Smooth muscle cell (in vitro differentiated cells): ENCODE measurements at regions not wholly inside any gene's neighbourhood (a gene's known extent, or its start where the extent isn't known, plus 50 kb on each side); places are given as distances from the start of the nearest gene placed in this dataset.

Experiments used
- DNase-seq: peaks from one replicate; lab custom pipeline; 2025; ENCODE audit not compliant: unreplicated experiment; lab: John Stamatoyannopoulos, UW
- H2AFZ ChIP-seq: fragments of 200-600 bp; sonication (generic); 2 replicates; pipeline ENCODE4 v1.6.0; 2016; ENCODE audit warnings: antibody characterized with exemption, low read depth, mild to moderate bottlenecking
- H3F3A ChIP-seq: fragments of 200-600 bp; sonication (generic); 2 replicates; pipeline ENCODE4 v1.6.0; 2017; ENCODE audit warnings: antibody characterized with exemption, low read depth
- H3K27ac ChIP-seq: fragments of 200-600 bp; sonication (generic); 2 replicates; pipeline ENCODE4 v1.5.1; 2016; ENCODE audit warnings: low read depth, mild to moderate bottlenecking
- H3K27me3 ChIP-seq: fragments of 200-600 bp; sonication (generic); 2 replicates; pipeline ENCODE4 v1.6.1; 2016; ENCODE audit warnings: low read depth, mild to moderate bottlenecking
- H3K36me3 ChIP-seq: fragments of 200-600 bp; sonication (generic); 2 replicates; pipeline ENCODE4 v1.5.1; 2016; ENCODE audit warnings: low read depth
- H3K4me1 ChIP-seq: fragments of 200-600 bp; sonication (generic); 2 replicates; pipeline ENCODE4 v1.5.1; 2016; ENCODE audit warnings: low read depth
- H3K4me2 ChIP-seq: fragments of 200-600 bp; sonication (generic); 2 replicates; pipeline ENCODE4 v1.6.0; 2016; ENCODE audit warnings: mild to moderate bottlenecking
- H3K4me3 ChIP-seq: fragments of 200-600 bp; sonication (generic); 2 replicates; pipeline ENCODE4 v1.5.1; 2016; ENCODE audit warnings: mild to moderate bottlenecking
- H3K79me2 ChIP-seq: fragments of 200-600 bp; sonication (generic); 2 replicates; pipeline ENCODE4 v1.6.0; 2016; ENCODE audit warnings: low read depth, mild to moderate bottlenecking
- H3K9ac ChIP-seq: fragments of 200-600 bp; sonication (generic); 2 replicates; pipeline ENCODE4 v1.6.0; 2016; ENCODE audit warnings: low read depth
- H3K9me3 ChIP-seq: fragments of 200-600 bp; sonication (generic); replicated peaks from 2 replicates; pipeline ENCODE4 v1.5.1; 2016; ENCODE audit warnings: low read depth
- H4K20me1 ChIP-seq: fragments of 200-600 bp; sonication (generic); 2 replicates; pipeline ENCODE4 v1.6.0; 2016; ENCODE audit warnings: low read depth
- WGBS: methylation state at CpG from one replicate; pipeline ENCODE4 v1.1.7; 2016; ENCODE audit warnings: low lambda C conversion rate; 5-methylcytosine and 5-hydroxymethylcytosine counted together
- TF ChIP-seq, protein P1 (sequence below): fragments of 200-600 bp; sonication (generic); IDR thresholded peaks from 2 replicates; pipeline ENCODE4 v1.5.1; 2017; ENCODE audit warnings: borderline replicate concordance, mild to moderate bottlenecking, antibody characterized with exemption; ENCODE audit not compliant: insufficient read depth, poor library complexity, severe bottlenecking

DNA sequence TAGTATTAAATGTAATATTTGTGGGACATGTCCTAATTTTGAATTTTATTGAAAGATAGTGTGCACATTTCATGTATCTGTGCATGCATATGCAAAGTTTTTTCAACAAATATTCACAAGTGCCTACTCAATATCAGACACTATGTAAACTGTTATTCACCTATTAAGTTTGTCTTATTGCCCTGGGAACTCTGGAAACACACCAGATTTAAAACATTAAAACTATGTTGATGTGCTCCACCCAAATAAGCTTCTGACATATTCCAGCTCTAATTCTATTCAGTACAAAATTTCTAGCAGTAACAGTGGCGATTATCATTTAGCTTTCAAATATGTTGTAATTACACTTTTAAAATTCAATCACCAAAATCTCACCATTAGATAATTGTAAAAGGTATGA is 183.1 kb upstream of the TTC29 start:
- no peak for DNase-seq
- Histone ChIP-seq H3K9me3 (no peaks in the 10 kb centered on the region), H2AFZ (no peak overlapping the region), H3K27ac (no peak overlapping the region), H3K27me3 (no peaks in the 10 kb centered on the region), H3K4me1 (no peaks in the 10 kb centered on the region), H3K4me3 (no peak overlapping the region), H3F3A (no peaks in the 10 kb centered on the region), H3K36me3 (no peaks in the 10 kb centered on the region), H3K79me2 (no peaks in the 10 kb centered on the region), H3K9ac (no peak overlapping the region), H3K4me2 (no peak overlapping the region), H4K20me1 (no peaks in the 10 kb centered on the region)
- whole genome bisulfite sequencing, result 97% methylated on average over 1 of the region's 1 CpG
- TF ChIP-seq, protein P1, sequence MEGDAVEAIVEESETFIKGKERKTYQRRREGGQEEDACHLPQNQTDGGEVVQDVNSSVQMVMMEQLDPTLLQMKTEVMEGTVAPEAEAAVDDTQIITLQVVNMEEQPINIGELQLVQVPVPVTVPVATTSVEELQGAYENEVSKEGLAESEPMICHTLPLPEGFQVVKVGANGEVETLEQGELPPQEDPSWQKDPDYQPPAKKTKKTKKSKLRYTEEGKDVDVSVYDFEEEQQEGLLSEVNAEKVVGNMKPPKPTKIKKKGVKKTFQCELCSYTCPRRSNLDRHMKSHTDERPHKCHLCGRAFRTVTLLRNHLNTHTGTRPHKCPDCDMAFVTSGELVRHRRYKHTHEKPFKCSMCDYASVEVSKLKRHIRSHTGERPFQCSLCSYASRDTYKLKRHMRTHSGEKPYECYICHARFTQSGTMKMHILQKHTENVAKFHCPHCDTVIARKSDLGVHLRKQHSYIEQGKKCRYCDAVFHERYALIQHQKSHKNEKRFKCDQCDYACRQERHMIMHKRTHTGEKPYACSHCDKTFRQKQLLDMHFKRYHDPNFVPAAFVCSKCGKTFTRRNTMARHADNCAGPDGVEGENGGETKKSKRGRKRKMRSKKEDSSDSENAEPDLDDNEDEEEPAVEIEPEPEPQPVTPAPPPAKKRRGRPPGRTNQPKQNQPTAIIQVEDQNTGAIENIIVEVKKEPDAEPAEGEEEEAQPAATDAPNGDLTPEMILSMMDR, result no peak

DNA sequence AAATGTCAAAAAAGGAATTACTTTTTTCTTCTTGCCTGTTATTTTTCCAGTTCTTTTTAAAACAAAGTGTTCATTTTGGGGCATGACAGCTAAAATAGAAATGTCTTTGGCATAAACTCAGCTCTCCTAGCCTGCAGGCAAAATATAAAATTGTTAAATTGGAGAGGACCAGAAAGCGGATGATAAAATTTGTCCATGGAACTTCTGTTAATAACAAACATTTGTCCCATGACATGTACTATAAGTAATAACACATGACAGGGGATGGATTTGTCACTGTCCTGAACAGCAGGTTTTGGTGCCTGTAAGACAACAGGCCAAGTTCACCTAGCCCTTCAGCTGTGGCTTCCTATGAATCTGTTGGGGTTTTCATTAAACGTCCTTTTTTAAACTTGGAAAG is 184.0 kb upstream of the TTC29 start:
- Histone ChIP-seq H2AFZ (no peak overlapping the region), H3K9ac (no peak overlapping the region), H3K4me3 (no peak overlapping the region), H3K4me1 (no peaks in the 10 kb centered on the region), H3K36me3 (no peaks in the 10 kb centered on the region), H3K27ac (no peak overlapping the region), H3K27me3 (no peaks in the 10 kb centered on the region), H3K79me2 (no peaks in the 10 kb centered on the region), H4K20me1 (no peaks in the 10 kb centered on the region), H3F3A (no peaks in the 10 kb centered on the region), H3K4me2 (no peak overlapping the region), H3K9me3 (no peaks in the 10 kb centered on the region)
- TF ChIP-seq, protein P1, result no peak
- DNase-seq, result no peak
- WGBS, result 85% methylated on average over 2 of the region's 2 CpGs

GRCh38 chr4:147134536-147135210 is 189.0 kb upstream of the TTC29 start:
- no peaks in the 10 kb centered on the region for H3K27me3 ChIP-seq
- no peak overlapping the region for H3K27ac ChIP-seq
- H3K36me3 ChIP-seq, result no peaks in the 10 kb centered on the region
- 81% methylated on average over 4 of the region's 4 CpGs for WGBS
- H3K4me1 ChIP-seq, result no peaks in the 10 kb centered on the region
- no peaks in the 10 kb centered on the region for H3K79me2 ChIP-seq
- no peak overlapping the region for H3K9ac ChIP-seq
- H3K4me3 ChIP-seq, result no peak overlapping the region
- no peaks in the 10 kb centered on the region for H4K20me1 ChIP-seq
- TF ChIP-seq, protein P1, result no peak
- H3F3A ChIP-seq, result no peaks in the 10 kb centered on the region
- H2AFZ ChIP-seq, result no peak overlapping the region
- no peak for DNase-seq
- no peak overlapping the region for H3K4me2 ChIP-seq
- no peaks in the 10 kb centered on the region for H3K9me3 ChIP-seq

DNA sequence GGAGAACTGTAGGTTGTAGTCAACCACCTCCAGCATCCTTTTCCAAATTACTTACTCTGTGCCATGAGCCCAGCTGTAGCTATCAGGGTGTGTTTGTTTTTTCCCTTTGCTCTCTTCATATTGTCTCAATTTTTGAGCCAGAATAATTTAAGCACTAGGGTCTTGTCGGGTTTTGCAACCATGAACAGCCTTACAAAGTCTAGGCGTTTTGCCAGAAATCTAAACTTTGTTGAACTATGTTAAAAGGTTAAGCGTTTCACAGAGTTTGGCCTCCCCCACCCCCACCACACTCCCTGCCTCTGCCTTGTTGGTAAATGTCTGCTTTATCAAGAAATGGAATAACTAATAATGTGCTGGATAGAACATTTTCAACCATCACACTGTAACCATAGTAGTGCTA is 190.6 kb upstream of the TTC29 start:
- TF ChIP-seq, protein P1, result no peak
- no peak overlapping the region for H3K27ac ChIP-seq
- H3K27me3 ChIP-seq, result no peaks in the 10 kb centered on the region
- H3K4me3 ChIP-seq, result no peak overlapping the region
- no peaks in the 10 kb centered on the region for H3K36me3 ChIP-seq
- H4K20me1 ChIP-seq, result no peaks in the 10 kb centered on the region
- no peak overlapping the region for H3K4me2 ChIP-seq
- no peaks in the 10 kb centered on the region for H3K4me1 ChIP-seq
- 89% methylated on average over 3 of the region's 3 CpGs for WGBS
- no peak overlapping the region for H3K9ac ChIP-seq
- DNase-seq, result no peak
- H3F3A ChIP-seq, result no peaks in the 10 kb centered on the region
- H2AFZ ChIP-seq, result no peak overlapping the region
- H3K9me3 ChIP-seq, result no peaks in the 10 kb centered on the region
- no peaks in the 10 kb centered on the region for H3K79me2 ChIP-seq
